ENCODE measurements at regions not wholly inside any gene's neighbourhood (a gene's known extent, or its start where the extent isn't known, plus 50 kb on each side); places are given as distances from the start of the nearest gene placed in this dataset.
"Not testable (repeated sequence)": the region's sequence is repeated elsewhere in the genome, so short reads cannot be mapped to it uniquely, and the experiment has no call there.

DNA sequence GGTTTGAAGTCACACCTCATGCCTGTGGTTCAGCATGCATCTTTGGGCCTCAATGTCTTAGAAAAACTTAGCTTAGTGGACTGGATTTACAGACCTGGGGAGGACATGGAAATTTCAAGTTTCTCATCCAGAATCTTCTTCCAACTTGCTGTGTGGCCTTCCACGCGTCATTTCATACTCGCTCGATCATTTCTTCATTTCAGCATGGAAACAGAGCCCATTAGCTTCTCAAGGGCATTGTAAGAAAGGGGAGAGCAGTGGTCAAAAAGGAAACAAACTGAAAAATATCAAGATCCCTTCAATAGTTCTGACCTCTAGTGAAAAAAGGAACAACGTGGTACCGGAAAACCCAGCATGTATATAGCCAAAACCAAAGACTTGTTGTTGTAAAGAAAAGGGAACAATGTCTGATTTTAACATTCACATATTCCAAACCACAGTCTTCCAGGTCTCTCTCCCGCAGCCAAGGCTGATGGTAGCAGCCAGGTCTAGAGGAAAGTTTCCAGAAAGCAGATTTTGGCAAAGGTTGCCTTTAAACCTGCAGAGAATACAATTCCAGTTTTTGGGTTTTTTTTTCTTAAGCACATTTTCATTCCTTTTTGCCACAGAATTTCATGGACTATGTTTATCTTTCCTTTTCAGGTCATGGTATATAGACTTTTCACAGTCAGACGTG lies 97.0 kb upstream of the CDC42BPA start:
- ATAC-seq = no peak

DNA sequence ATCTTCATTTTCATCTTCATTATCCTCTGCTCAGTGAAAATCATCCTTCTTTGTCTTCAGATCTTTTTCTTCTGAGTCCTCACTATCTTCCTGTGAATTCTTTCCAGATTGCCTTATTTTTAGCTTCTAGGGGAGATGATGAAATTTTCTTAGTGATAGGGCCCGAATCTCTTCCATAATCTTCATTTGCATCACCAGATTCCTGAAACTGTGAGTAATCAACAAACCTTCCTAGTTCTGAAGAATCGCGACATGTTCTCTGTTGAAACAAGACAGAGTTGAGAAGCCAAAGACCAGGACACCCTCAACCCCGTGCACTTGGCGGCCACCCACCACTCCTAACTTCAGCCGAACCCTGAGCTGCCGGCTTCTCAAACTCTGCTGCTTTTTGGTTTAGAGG lies 92.8 kb upstream of the CDC42BPA start:
- ATAC-seq = no peak

DNA sequence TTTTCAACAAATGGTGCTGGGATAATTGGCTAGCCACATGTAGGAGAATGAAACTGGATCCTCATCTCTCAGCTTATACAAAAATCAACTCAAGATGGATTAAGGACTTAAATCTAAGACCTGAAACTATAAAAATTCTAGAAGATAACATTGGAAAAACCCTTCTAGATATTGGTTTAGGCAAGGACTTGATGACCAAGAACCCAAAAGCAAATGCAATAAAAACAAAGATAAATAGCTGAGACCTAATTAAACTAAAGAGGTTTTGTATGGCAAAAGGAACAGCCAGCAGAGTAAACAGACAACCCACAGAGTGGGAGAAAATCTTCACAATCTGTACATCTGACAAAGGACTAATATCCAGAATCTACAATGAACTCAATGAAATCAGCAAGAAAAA lies 88.0 kb upstream of the CDC42BPA start:
- ATAC-seq = not testable (repeated sequence)

DNA sequence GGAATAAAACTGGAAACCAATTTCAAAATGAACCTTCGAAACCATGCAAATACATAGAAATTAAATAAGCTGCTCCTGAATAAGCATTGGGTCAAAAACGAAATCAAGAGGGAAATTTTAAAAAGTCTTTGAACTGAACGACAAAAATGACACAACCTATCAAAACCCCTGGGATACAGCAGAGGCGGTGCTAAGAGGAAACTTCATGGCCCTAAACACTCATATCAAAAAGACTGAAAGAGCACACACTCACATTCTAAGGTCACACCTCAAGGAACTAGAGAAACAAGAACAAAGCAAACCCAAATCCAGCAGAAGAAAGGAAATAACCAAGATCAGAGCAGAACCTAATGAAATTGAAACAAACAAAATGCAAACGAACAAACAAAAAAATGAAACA lies 85.2 kb upstream of the CDC42BPA start:
- no peak for ATAC-seq

DNA sequence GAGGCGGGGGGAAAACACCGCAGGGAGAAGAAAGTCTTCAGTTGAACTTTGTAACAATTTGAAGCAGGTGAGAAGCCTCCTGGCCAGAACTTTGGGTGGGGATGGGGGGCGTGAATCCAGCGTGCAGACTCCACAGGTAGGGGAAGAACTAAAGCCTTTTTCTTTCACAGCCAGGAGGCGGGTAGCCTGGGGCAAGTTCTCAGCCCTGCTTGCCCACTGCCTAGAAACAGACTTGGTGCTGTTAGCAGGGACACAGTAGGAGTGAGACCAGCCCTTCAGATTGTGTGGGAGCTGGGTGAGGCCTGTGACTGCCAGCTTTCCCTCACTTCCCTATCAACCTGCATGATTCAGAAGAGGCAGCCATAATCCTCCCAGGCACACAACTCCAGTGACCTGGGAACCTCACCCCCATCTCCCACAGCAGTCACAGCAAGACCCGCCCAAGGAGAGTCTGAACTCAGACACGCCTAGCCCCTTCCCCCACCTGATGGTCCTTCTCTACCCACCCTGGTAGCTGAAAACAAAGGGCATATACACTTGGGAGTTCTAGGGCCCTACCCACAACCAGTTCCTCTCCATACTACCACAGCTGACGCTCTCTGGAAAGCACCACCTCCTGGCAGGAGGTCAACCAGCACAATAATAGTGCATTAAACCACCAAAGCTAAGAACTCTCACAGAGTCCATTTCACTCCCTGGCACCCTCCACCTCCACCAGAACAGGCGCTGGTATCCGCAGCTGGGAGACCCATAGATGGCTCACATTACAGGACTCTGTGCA lies 83.5 kb upstream of the CDC42BPA start:
- ATAC-seq = no peak

DNA sequence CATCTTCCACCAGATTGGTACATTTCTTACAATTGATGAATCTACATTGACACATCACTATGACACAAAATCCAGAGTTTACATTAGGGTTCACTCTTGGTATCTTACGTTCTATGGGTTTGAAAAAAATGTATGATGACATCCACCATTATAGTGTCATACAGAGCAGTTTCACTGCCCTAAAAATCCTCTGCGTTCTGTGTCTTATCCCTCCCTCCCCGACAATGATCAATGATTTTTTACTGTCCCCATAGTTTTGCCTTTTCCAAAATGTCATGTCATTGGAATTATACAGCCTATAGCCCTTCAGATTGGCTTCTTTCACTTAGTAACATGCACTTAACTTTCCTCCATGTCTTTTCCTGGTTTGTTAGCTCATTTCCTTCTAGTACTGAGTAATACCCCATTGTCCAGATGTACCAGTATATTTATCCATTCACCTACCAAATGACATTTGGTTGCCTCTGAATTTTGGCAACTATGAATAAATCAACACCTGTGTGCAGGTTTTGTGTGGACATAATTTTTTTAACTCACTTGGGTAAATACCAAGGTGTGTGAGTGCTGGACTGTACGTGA lies 80.9 kb upstream of the CDC42BPA start:
- ATAC-seq = no peak

DNA sequence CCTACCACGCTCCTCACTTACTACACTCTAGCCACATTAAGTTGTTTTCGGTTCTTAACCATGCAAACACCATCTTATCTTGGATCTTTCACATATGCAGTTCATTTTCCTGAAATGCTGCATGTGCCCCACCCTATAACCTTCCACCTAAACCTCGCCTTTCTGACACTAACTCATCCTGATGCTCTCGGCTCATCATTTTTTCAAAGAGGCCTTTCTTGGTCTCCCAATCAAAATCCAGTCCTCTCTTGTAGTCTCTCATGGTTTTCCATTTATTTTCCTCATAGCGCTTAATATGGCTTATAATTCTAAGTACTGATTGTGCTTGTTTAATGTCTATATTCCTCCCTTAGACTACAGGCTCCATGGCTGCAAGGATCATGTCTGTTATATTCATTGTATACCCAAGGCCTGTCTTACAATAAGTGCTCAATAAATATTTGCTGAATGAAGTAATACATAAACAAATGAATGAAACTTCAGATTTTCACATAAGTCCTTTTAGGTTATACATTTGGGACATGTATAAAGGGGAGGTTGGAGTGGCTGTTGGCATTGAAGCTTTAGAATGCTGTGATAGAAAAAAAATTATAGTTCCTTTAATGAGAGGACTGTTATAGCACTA lies 79.2 kb upstream of the CDC42BPA start:
- ATAC-seq = no peak

DNA sequence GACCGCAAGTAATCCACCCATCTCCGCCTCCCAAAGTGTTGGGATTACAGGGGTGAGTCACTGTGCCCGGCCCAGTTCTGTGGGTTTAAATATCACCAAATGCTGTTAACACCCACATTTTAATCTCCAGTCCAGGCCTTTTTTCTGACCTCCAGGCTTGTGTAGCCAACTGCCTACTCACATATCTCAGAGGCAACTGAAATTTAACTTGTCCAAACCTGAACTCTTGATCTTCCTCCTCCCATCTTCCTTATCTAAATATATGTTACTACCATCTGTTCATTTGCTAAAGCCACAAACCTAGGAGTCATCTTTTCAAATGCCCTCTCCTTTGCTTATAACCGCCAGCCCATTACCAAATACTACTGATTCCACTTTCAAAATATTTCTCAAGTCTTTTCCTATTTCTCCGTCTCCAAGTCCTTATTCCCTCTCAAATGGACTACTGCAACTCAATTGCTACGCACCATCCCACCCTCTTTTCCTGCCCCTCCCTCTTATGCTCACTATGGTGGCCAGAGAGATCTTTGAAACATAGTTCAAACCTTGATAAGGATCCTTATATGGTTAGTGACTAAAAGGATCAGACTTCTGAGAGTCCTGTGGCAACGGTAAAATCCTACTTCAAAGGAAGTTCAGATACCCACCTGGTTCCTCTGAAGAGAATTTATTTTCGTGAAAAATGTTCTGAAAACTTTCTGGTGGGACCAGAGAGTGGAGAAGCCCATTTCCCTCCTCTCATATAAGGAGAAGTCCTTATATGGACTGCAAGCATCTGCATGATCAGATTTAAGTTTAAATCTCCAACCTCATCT lies 78.5 kb upstream of the CDC42BPA start:
- no peak for ATAC-seq

DNA sequence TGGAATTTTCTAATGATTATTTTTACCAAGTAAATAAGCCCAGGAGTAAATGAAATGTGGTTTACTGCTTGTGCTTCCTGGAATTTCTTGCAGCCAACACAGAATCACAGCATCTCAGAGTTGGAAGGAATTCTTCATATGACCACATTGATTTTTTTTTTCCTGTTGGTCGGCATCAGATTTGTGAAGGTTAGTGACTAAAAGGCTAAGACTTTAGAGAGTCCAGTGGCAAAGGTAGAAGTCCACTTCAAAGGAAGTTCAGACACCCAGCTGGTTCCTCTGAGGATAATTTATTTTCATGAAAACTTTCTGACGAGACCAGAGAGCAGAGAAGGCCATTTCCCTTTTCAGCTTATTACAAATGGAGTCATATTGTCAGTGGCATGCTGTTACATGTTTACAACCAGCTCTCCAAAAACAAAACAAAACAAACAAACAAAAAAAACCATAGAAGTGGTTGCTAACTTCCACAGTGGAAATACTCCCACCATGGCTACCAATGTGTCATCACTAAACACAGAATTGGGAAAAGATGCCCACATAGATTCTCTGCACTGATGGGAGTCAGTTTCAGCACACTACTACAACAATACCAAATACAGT lies 77.2 kb upstream of the CDC42BPA start:
- ATAC-seq = no peak

DNA sequence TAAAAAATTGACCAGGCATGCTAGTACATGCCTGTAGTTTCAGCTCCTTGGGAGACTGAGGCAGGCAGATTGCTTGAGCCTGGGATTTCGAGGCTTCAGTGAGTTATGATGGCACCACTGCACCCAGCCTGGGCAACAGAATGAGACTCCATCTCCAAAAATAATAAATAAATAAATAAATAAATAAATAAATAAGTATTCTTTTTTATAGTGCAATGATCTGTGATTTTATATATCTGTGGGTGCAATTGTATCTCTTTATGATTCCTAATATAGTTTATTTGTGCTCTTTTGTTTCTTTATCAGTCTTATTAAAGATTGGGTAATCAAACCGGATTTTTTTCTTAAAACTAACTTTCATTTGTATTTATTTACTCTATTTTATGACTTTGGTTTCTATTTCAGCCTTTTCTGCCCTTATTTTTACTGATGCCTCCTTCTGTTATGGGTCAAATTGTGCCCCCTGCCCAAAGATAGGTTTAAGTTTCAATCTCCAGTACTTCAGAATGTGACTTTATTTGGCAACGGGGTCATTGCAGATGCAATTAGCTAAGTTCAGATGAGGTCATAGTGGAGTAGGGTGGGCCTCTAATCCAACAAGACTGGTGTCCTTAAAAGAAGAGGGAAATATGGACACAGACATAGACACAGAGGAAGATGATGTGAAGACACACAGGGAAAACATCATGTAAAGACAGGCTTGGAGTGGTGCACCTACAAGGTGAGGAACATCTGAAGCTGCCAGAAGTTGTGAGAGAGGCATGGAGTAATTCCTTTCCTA lies 74.9 kb upstream of the CDC42BPA start:
- ATAC-seq = no peak

DNA sequence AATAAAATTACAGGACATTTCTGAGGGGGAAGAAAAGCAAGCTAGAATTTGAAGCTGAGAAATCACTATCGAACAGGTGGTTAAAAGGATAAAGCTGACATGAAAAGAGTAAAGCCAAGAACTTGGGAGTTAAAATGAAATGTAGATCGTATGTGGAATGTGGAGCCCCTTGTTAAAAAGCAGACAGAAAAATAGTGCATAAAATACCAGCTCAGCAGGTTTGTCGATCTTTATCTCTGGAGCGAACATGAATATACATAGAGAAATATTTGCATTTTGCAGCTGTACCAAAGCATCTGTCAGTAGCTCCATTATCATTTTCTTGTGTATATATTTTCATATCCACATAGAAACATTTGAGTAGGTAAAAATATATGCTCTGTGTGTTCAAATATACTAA lies 73.6 kb upstream of the CDC42BPA start:
- ATAC-seq = no peak

DNA sequence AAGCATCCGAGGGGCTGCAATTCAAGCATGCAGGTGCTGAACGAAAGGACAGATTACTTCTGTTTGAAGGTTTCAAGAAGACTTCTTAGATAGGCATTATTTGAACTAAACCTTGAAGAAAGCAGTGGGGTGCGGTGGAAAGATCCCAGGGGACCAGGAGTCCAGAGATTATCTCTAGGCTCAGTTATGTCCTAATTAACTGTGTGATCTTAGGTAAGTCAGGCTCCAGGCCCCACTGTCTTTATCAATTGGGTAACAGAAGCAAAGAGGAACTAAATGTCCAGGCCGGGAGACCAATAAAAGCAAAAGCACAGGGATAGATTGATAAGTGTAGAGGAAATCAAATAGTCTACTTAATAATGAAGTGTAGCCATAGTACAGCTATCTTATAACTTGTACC lies 72.9 kb upstream of the CDC42BPA start:
- ATAC-seq = no peak

DNA sequence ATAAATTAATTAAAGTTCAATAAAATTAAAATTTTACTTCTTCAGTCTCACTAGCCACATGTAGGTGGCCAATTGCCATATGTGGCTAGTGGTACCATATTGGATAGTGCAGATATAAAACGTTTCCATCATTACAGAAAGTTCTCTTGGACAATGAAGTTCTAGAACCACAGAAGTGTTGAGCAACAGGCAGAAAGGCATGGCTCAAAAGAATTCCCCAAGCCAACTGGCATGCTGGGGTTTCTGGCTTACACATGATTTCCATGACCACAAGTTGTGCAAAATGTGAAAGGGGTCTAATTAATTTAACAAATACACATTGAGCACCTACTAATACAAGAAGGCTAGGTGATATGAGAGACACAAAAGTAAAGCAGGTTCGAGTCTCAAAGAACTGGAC lies 72.2 kb upstream of the CDC42BPA start:
- ATAC-seq = no peak

DNA sequence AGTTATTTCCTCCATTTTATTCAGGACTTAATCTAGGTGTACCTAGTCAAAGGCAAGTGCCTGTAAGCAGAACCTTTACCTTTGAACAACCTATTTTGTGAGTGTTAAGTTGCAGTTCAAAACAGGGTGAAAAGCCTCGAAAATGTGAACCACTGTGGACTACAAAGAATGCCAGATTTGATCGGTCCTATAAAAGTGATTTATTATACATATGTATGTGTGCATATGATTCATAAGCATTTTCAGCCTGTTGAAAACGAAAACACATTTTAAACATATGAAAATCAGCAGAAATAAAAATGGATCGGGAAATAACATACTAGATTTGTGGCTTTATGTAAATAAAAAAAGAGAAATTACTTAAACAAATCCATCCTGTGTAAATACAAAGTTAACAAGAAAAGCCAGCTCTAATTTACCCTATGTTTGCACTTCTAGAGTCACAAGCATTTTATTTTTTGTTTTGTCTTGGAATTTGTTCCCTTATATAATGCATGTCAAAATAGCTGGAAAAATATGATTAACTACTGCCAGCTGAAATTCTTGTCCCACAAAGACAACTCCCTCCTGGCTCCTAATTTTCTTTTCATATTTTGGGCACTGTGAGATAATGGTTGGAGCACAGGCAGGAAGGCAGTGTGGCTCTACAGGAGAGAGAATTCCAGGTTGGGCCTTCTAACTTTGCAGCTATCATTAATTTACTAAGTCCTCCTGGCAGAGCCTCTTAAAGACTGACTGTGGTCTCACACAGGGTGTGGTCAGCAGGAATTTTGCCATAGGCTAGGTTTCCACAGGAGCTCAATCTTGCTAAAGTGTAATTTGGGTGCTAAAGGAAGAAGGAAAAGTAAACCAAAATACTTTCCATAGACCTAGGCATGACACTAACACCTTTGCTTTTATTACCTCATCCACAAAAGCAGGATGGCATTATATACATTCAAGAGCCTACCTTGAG lies 70.2 kb upstream of the CDC42BPA start:
- no peak for ATAC-seq

DNA sequence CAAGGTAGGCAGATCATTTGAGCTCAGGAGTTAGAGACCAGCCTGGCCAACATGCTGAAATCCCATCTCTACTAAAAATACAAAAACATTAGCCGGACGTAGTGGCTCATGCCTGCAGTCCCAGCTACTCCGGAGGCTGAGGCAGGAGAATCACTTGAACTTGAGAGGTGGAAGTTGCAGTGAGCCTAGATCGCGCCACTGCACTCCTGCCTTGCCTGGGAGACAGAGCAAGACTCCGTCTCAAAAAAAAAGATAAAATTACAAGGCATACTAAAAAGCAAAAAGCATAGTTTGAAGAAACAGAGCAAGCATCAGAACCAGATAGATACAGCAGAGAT lies 61.2 kb upstream of the CDC42BPA start:
- no peak for ATAC-seq

DNA sequence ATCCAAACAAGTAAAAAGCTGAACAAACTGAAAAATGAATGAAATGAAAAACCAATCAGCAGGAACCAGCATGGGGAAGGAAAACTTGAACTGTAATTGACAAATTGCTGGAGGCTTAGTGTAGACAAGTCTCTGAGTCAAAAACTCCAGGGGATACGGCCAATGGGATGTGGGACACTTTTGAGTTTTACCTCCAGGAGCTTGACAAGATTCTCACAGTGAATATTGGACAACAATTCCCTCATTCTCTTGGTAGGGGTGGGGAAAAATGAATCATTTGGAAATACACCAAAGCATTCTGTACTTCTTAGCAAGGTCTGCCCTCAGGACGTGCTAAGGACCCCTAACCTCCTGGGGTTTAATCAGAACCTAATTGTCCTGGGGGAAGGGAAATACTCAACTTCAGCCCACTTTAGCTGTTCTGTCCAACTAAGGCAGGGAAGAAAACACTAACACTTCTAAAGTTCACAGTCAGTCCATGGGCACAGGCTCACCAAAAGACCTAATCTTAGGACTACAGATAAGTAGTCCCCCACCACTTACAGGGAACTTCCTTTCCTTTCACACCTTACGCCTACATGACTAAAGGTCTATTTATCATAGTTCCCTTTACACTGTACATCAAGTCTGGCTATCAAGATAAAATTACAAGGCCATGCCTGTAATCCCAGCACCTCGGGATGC lies 60.7 kb upstream of the CDC42BPA start:
- no peak for ATAC-seq

DNA sequence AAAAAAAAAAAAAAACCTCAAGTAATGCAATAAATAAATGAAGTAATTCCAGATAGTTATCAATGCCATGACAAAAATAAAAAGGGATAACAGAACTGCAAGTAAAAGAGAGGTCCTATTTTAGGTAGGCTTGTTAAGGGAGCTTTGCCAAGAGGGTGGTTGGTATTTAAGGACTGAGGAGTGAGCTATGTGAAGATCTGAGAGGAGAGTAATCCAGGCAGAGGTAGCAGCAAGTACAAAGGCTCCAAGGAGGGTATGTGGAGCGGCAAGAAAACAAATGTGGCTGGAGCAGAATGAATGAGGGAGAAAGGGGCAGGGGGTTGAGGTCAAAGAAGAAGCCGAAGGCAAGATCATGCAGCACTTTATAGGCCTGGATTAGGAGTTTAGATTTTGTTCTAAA lies 59.9 kb upstream of the CDC42BPA start:
- ATAC-seq = no peak

DNA sequence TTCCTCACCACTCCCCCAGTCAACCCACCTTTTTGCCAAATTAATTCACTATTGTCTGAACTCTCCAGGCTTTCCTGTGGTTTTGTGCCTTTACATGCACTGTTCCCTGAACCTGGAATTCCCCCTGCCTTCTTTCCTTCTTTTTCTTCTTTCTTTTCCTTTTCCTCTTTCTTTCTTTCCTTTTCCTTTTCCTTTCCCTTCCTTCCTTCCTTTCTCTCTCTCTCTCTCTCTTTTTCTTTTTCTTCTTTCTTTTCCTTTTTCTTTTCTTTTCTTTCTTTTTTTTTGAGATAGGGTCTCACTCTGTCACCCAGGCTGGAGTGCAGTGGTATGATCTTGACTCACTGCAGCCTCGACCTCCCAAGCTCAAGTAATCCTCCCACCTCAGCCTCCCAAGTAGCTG lies 56.6 kb upstream of the CDC42BPA start:
- no peak for ATAC-seq

DNA sequence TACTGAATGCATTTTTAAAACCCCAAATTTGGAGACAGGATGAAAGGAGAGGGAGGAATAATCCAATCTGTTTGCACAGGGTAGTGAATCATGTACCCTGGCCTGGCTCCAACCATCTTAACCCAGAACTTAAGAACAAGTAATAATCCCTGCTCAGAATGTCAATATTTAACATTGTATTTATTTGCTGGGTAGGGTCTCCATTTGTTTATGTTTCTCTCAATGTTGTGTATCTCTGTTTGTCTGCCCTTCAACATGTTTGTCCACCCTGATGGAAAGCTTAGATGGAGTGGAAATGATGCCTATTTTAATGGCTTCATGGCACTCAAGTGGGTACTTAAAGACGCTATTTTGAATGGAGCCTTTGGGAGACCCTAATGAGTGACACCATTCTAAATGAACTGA lies 54.4 kb upstream of the CDC42BPA start:
- no peak for ATAC-seq

Measured in esophagus mucosa (tissue), 1 donor.